ENCODE measurements at regions not wholly inside any gene's neighbourhood (a gene's known extent, or its start where the extent isn't known, plus 50 kb on each side); places are given as distances from the start of the nearest gene placed in this dataset.

GRCh38 chr2:36088716-36089328 lies 266.8 kb upstream of the CRIM1 start:
- no peak overlapping the region for H3K9ac ChIP-seq (ENCODE audit: insufficient read depth, low read length, poor library complexity, severe bottlenecking)
- H3K79me2 ChIP-seq (ENCODE audit: insufficient read depth, low read length) = no peaks in the 10 kb centered on the region
- H3K27ac Mint-ChIP-seq = no peak overlapping the region
- H3K4me2 ChIP-seq (replicated peaks; ENCODE audit: extremely low read depth, low read length, poor library complexity, severe bottlenecking) = no peak overlapping the region
- peaks cover 0 to 9% (median 0%) of the 10 kb centered on the region in 3 donors for H3K27me3 Mint-ChIP-seq (ENCODE audit: low read depth in 3 of 3)
- H3K27me3 ChIP-seq (ENCODE audit: control insufficient read depth in 2 of 2, insufficient read depth in 2 of 2, low read length in 2 of 2) = no peaks in the 10 kb centered on the region
- 80% methylated on average over 1 of the region's 4 CpGs for WGBS (ENCODE audit: insufficient coverage)
- no peak overlapping the region for H3K4me3 Mint-ChIP-seq
- intact Hi-C loops (cut with micrococcal nuclease) = no loop called here
- peaks cover 7 to 22% (median 13%) of the 10 kb centered on the region in 7 donors for H3K9me3 Mint-ChIP-seq
- no peaks in the 10 kb centered on the region for H3K36me3 Mint-ChIP-seq
- no peak for TF ChIP-seq CTCF (IDR thresholded peaks at IDR 0.05)
- no peak overlapping the region for H3K27ac ChIP-seq (ENCODE audit: low read depth in 1 of 2, low read length in 2 of 2)
- no peaks in the 10 kb centered on the region for H3K4me1 Mint-ChIP-seq
- H3K9me3 ChIP-seq (replicated peaks in 1 of 2; ENCODE audit: control insufficient read depth in 1 of 2, insufficient read depth in 1 of 2, low read length in 2 of 2) = peaks cover 5 to 19% of the 10 kb centered on the region in 2 donors
- DNase-seq = no peak
- H2AFZ ChIP-seq (ENCODE audit: insufficient read depth, low read depth, low read length, poor library complexity, severe bottlenecking) = no peak overlapping the region
- no peak overlapping the region for H3K4me3 ChIP-seq (replicated peaks in 1 of 3; ENCODE audit: low read depth in 2 of 3, low read length in 3 of 3)
- no peaks in the 10 kb centered on the region for H4K20me1 ChIP-seq (ENCODE audit: insufficient read depth, low read length)
- no peaks in the 10 kb centered on the region for H3K4me1 ChIP-seq (ENCODE audit: control insufficient read depth in 1 of 2, insufficient read depth in 2 of 2, low read length in 2 of 2)
- H3K36me3 ChIP-seq (replicated peaks in 1 of 2; ENCODE audit: control insufficient read depth in 1 of 2, insufficient read depth in 2 of 2, low read length in 2 of 2) = no peaks in the 10 kb centered on the region

- Mint-ChIP-seq H3K4me1 (no peaks in the 10 kb centered on the region), H3K9me3 (peaks cover 2 to 15% (median 11%) of the 10 kb centered on the region in 7 donors), H3K36me3 (no peaks in the 10 kb centered on the region), H3K4me3 (no peak overlapping the region), H3K27ac (no peak overlapping the region), H3K27me3 (ENCODE audit: low read depth in 3 of 3) (peaks cover 0 to 9% (median 0%) of the 10 kb centered on the region in 3 donors)
- Histone ChIP-seq H4K20me1 (ENCODE audit: insufficient read depth, low read length) (no peaks in the 10 kb centered on the region), H3K36me3 (replicated peaks in 1 of 2; ENCODE audit: control insufficient read depth in 1 of 2, insufficient read depth in 2 of 2, low read length in 2 of 2) (no peaks in the 10 kb centered on the region), H2AFZ (ENCODE audit: insufficient read depth, low read depth, low read length, poor library complexity, severe bottlenecking) (no peak overlapping the region), H3K27ac (ENCODE audit: low read depth in 1 of 2, low read length in 2 of 2) (no peak overlapping the region), H3K4me3 (replicated peaks in 1 of 3; ENCODE audit: low read depth in 2 of 3, low read length in 3 of 3) (no peak overlapping the region), H3K4me2 (replicated peaks; ENCODE audit: extremely low read depth, low read length, poor library complexity, severe bottlenecking) (no peak overlapping the region), H3K4me1 (ENCODE audit: control insufficient read depth in 1 of 2, insufficient read depth in 2 of 2, low read length in 2 of 2) (no peaks in the 10 kb centered on the region), H3K79me2 (ENCODE audit: insufficient read depth, low read length) (no peaks in the 10 kb centered on the region), H3K9me3 (replicated peaks in 1 of 2; ENCODE audit: control insufficient read depth in 1 of 2, insufficient read depth in 1 of 2, low read length in 2 of 2) (peaks cover 5 to 14% of the 10 kb centered on the region in 2 donors), H3K27me3 (ENCODE audit: control insufficient read depth in 2 of 2, insufficient read depth in 2 of 2, low read length in 2 of 2) (no peaks in the 10 kb centered on the region), H3K9ac (ENCODE audit: insufficient read depth, low read length, poor library complexity, severe bottlenecking) (no peak overlapping the region)
- no peak for DNase-seq
- intact Hi-C loops (cut with micrococcal nuclease) = no loop called here
- TF ChIP-seq CTCF (IDR thresholded peaks at IDR 0.05) = no peak
- WGBS (ENCODE audit: insufficient coverage) = 96% methylated on average over 3 of the region's 3 CpGs
These were observed 268.2 kb upstream of the CRIM1 start for GRCh38 chr2:36087344-36087743.

All from CD14-positive monocyte (primary cell).